ENCODE measurements at regions not wholly inside any gene's neighbourhood (a gene's known extent, or its start where the extent isn't known, plus 50 kb on each side); places are given as distances from the start of the nearest gene placed in this dataset.

- TF ChIP-seq CTCF (IDR thresholded peaks at IDR 0.05 in 4 of 5, conservative IDR thresholded peaks at IDR 0.05 in 1 of 5): no peak
- no peak for TF ChIP-seq POLR2A (IDR thresholded peaks at IDR 0.05)
Observed at GRCh38 chr6:164086076-164086887, 671.8 kb downstream of the QKI start.

All from gastrocnemius medialis (tissue), 4 donors.